ENCODE measurements at regions not wholly inside any gene's neighbourhood (a gene's known extent, or its start where the extent isn't known, plus 50 kb on each side); places are given as distances from the start of the nearest gene placed in this dataset.

- TF ChIP-seq CTCF (IDR thresholded peaks at IDR 0.05; ENCODE audit: low read depth, low read length) = no peak
- no peak for TF ChIP-seq EZH2phosphoT487 (IDR thresholded peaks at IDR 0.05; ENCODE audit: low read depth)
These were observed 111.9 kb downstream of the OSR1 start for GRCh38 chr2:19246496-19246895.
